SK-N-SH treated with all-trans-retinoic acid at 6 μM for 48 hours (cell line): ENCODE measurements at regions not wholly inside any gene's neighbourhood (a gene's known extent, or its start where the extent isn't known, plus 50 kb on each side); places are given as distances from the start of the nearest gene placed in this dataset.

Experiments
- ATAC-seq: fragments of 200-7000 bp; cut with Tn5 transposase; 3 replicates; pipeline ENCODE4 v1.9.1; 2020; ENCODE audit warnings: mild to moderate bottlenecking, moderate library complexity
- ARNTL ChIP-seq: fragments of 450-650 bp; formaldehyde crosslinking; IDR thresholded peaks from 2 replicates; pipeline ENCODE4 v1.5.0; 2020; ENCODE audit warnings: low read depth, mild to moderate bottlenecking, moderate library complexity, borderline replicate concordance
- BACH2 ChIP-seq: fragments of 250-450 bp; sonication (Bioruptor Pico); IDR thresholded peaks from 2 replicates; pipeline ENCODE4 v1.9.0; 2021; ENCODE audit warnings: mild to moderate bottlenecking, borderline replicate concordance
- CSDC2 ChIP-seq: fragments of 250-450 bp; sonication (Bioruptor Pico); IDR thresholded peaks from 2 replicates; pipeline ENCODE4 v1.5.0; 2020; ENCODE audit warnings: mild to moderate bottlenecking, moderate library complexity
- ESRRG ChIP-seq: fragments of 250-450 bp; sonication (Bioruptor Pico); IDR thresholded peaks from 2 replicates; pipeline ENCODE4 v1.6.1; 2021; ENCODE audit warnings: mild to moderate bottlenecking
- GLIS3 ChIP-seq: fragments of 250-450 bp; sonication (Bioruptor Pico); IDR thresholded peaks from 2 replicates; pipeline ENCODE4 v1.5.0; 2020; ENCODE audit warnings: mild to moderate bottlenecking, moderate library complexity
- ISL1 ChIP-seq: fragments of 250-450 bp; sonication (Bioruptor Pico); IDR thresholded peaks from 2 replicates; pipeline ENCODE4 v2.1.2; 2022; ENCODE audit warnings: mild to moderate bottlenecking, moderate library complexity
- OSR1 ChIP-seq: fragments of 250-450 bp; sonication (Bioruptor Pico); IDR thresholded peaks from 2 replicates; pipeline ENCODE4 v1.8.0; 2022; ENCODE audit warnings: moderate library complexity, mild to moderate bottlenecking, inconsistent platforms
- PPARA ChIP-seq: fragments of 250-450 bp; sonication (Bioruptor Pico); IDR thresholded peaks from 2 replicates; pipeline ENCODE4 v1.5.0; 2020; ENCODE audit warnings: mild to moderate bottlenecking, borderline replicate concordance
- RARB ChIP-seq: fragments of 250-450 bp; sonication (Bioruptor Pico); IDR thresholded peaks from 2 replicates; pipeline ENCODE4 v1.8.0; 2021; ENCODE audit warnings: mild to moderate bottlenecking, moderate library complexity
- SNAI2 ChIP-seq: fragments of 250-450 bp; sonication (Bioruptor Pico); IDR thresholded peaks from 2 replicates; pipeline ENCODE4 v1.5.0; 2020; ENCODE audit warnings: mild to moderate bottlenecking, moderate library complexity
- TCF4 ChIP-seq: fragments of 250-450 bp; sonication (Bioruptor Pico); IDR thresholded peaks from 2 replicates; pipeline ENCODE4 v1.8.0; 2021; ENCODE audit warnings: mild to moderate bottlenecking, moderate library complexity, borderline replicate concordance
- TOX ChIP-seq: fragments of 250-450 bp; sonication (Bioruptor Pico); IDR thresholded peaks from 2 replicates; pipeline ENCODE4 v1.8.0; 2021; ENCODE audit warnings: mild to moderate bottlenecking, moderate library complexity, borderline replicate concordance
- ZC3H10 ChIP-seq: fragments of 250-450 bp; sonication (Bioruptor Pico); IDR thresholded peaks from 2 replicates; pipeline ENCODE4 v1.5.1; 2021; ENCODE audit warnings: mild to moderate bottlenecking, moderate library complexity
- ZFP3 ChIP-seq: fragments of 250-450 bp; sonication (Bioruptor Pico); IDR thresholded peaks from 2 replicates; pipeline ENCODE4 v1.5.0; 2020; ENCODE audit warnings: mild to moderate bottlenecking, moderate library complexity
- ZFP30 ChIP-seq: fragments of 450-650 bp; formaldehyde crosslinking; IDR thresholded peaks from 2 replicates; pipeline ENCODE4 v1.5.0; 2022; ENCODE audit warnings: mild to moderate bottlenecking, moderate library complexity
- ZNF70 ChIP-seq: fragments of 450-650 bp; formaldehyde crosslinking; IDR thresholded peaks from 2 replicates; pipeline ENCODE4 v1.5.0; 2020; ENCODE audit warnings: mild to moderate bottlenecking, moderate library complexity
- TF ChIP-seq, protein P1 (sequence below): fragments of 250-450 bp; sonication (Bioruptor Pico); IDR thresholded peaks from 2 replicates; pipeline ENCODE4 v1.5.0; 2020; ENCODE audit warnings: mild to moderate bottlenecking, moderate library complexity
- TF ChIP-seq, protein P2 (sequence below): fragments of 250-450 bp; sonication (Bioruptor Pico); IDR thresholded peaks from 2 replicates; pipeline ENCODE4 v1.5.1; 2020; ENCODE audit warnings: low read depth, mild to moderate bottlenecking, moderate library complexity
- TF ChIP-seq, protein P3 (sequence below): fragments of 250-450 bp; sonication (Bioruptor Pico); IDR thresholded peaks from 2 replicates; pipeline ENCODE4 v1.5.1; 2021; ENCODE audit warnings: mild to moderate bottlenecking, moderate library complexity
- TF ChIP-seq, protein P4 (sequence below): fragments of 250-450 bp; sonication (Bioruptor Pico); IDR thresholded peaks from 2 replicates; pipeline ENCODE4 v1.8.0; 2020; ENCODE audit warnings: mild to moderate bottlenecking, moderate library complexity, borderline replicate concordance
- TF ChIP-seq, protein P5 (sequence below): fragments of 250-450 bp; sonication (Bioruptor Pico); IDR thresholded peaks from 2 replicates; pipeline ENCODE4 v1.8.0; 2021; ENCODE audit warnings: low read depth, mild to moderate bottlenecking, moderate library complexity, borderline replicate concordance

DNA sequence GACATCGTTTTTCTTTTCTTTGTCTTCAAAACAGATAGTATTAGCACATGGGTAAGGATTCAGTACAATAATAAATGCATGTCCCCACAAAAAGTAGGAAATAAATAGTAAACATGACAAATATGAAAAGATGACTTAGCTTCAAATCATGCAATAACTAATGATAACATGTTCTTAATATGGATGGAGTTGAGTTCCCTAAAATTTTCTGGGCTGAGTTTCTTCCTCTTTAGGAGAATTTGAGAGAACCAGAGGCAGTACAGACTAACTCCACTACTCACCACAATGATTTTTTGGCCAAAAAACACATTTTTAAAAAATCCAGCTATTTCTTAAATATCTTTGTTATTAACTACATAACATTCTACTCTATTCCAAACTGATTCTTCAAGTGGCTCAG is 432.3 kb upstream of the HS3ST1 start:
- ATAC-seq: no peak
- TF ChIP-seq ZFP3 (CRISPR knock-in tag): no peak
- TF ChIP-seq ISL1 (CRISPR knock-in tag): no peak
- TF ChIP-seq ZFP30 (CRISPR knock-in tag): no peak
- no peak for TF ChIP-seq OSR1
- no peak for TF ChIP-seq ARNTL (CRISPR knock-in tag)
- TF ChIP-seq TCF4: no peak
- TF ChIP-seq, protein P1, sequence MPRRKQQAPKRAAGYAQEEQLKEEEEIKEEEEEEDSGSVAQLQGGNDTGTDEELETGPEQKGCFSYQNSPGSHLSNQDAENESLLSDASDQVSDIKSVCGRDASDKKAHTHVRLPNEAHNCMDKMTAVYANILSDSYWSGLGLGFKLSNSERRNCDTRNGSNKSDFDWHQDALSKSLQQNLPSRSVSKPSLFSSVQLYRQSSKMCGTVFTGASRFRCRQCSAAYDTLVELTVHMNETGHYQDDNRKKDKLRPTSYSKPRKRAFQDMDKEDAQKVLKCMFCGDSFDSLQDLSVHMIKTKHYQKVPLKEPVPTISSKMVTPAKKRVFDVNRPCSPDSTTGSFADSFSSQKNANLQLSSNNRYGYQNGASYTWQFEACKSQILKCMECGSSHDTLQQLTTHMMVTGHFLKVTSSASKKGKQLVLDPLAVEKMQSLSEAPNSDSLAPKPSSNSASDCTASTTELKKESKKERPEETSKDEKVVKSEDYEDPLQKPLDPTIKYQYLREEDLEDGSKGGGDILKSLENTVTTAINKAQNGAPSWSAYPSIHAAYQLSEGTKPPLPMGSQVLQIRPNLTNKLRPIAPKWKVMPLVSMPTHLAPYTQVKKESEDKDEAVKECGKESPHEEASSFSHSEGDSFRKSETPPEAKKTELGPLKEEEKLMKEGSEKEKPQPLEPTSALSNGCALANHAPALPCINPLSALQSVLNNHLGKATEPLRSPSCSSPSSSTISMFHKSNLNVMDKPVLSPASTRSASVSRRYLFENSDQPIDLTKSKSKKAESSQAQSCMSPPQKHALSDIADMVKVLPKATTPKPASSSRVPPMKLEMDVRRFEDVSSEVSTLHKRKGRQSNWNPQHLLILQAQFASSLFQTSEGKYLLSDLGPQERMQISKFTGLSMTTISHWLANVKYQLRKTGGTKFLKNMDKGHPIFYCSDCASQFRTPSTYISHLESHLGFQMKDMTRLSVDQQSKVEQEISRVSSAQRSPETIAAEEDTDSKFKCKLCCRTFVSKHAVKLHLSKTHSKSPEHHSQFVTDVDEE (CRISPR knock-in tag): no peak
- TF ChIP-seq, protein P2, sequence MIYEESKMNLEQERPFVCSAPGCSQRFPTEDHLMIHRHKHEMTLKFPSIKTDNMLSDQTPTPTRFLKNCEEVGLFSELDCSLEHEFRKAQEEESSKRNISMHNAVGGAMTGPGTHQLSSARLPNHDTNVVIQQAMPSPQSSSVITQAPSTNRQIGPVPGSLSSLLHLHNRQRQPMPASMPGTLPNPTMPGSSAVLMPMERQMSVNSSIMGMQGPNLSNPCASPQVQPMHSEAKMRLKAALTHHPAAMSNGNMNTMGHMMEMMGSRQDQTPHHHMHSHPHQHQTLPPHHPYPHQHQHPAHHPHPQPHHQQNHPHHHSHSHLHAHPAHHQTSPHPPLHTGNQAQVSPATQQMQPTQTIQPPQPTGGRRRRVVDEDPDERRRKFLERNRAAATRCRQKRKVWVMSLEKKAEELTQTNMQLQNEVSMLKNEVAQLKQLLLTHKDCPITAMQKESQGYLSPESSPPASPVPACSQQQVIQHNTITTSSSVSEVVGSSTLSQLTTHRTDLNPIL (CRISPR knock-in tag): no peak
- no peak for TF ChIP-seq RARB (CRISPR knock-in tag)
- TF ChIP-seq BACH2 (CRISPR knock-in tag): no peak
- no peak for TF ChIP-seq GLIS3 (CRISPR knock-in tag)
- TF ChIP-seq, protein P3, sequence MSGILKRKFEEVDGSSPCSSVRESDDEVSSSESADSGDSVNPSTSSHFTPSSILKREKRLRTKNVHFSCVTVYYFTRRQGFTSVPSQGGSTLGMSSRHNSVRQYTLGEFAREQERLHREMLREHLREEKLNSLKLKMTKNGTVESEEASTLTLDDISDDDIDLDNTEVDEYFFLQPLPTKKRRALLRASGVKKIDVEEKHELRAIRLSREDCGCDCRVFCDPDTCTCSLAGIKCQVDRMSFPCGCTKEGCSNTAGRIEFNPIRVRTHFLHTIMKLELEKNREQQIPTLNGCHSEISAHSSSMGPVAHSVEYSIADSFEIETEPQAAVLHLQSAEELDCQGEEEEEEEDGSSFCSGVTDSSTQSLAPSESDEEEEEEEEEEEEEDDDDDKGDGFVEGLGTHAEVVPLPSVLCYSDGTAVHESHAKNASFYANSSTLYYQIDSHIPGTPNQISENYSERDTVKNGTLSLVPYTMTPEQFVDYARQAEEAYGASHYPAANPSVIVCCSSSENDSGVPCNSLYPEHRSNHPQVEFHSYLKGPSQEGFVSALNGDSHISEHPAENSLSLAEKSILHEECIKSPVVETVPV (CRISPR knock-in tag): no peak
- no peak for TF ChIP-seq ZC3H10 (CRISPR knock-in tag)
- TF ChIP-seq PPARA (CRISPR knock-in tag): no peak
- TF ChIP-seq, protein P4, sequence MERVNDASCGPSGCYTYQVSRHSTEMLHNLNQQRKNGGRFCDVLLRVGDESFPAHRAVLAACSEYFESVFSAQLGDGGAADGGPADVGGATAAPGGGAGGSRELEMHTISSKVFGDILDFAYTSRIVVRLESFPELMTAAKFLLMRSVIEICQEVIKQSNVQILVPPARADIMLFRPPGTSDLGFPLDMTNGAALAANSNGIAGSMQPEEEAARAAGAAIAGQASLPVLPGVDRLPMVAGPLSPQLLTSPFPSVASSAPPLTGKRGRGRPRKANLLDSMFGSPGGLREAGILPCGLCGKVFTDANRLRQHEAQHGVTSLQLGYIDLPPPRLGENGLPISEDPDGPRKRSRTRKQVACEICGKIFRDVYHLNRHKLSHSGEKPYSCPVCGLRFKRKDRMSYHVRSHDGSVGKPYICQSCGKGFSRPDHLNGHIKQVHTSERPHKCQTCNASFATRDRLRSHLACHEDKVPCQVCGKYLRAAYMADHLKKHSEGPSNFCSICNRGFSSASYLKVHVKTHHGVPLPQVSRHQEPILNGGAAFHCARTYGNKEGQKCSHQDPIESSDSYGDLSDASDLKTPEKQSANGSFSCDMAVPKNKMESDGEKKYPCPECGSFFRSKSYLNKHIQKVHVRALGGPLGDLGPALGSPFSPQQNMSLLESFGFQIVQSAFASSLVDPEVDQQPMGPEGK (CRISPR knock-in tag): no peak

DNA sequence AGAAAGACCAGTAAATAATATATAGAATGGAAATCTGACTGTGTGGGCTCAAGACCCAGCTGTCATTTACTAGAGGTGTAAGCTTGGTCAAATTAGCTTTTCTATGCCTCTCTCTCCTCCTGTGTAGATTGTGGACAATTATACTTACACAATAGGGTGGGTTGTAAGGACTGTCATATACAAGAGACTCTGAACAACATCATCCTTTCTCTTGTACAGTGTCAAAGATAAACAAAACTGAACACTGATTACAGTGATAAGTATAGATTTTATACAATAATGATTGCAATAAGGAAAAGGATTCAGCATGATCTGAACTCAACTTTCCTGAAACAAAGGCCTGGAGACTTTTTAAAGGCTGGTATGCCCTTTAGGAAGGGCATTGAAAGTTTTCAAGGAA is 429.2 kb upstream of the HS3ST1 start:
- TF ChIP-seq, protein P1 (CRISPR knock-in tag): no peak
- TF ChIP-seq, protein P3 (CRISPR knock-in tag): no peak
- TF ChIP-seq TCF4 (no peak), ARNTL (CRISPR knock-in tag) (no peak), GLIS3 (CRISPR knock-in tag) (no peak), BACH2 (CRISPR knock-in tag) (no peak), RARB (CRISPR knock-in tag) (no peak), ESRRG (no peak), TOX (CRISPR knock-in tag) (no peak), SNAI2 (CRISPR knock-in tag) (no peak), PPARA (CRISPR knock-in tag) (no peak), ZFP3 (CRISPR knock-in tag) (no peak), CSDC2 (CRISPR knock-in tag) (no peak), ISL1 (CRISPR knock-in tag) (no peak), ZNF70 (CRISPR knock-in tag) (no peak), ZC3H10 (CRISPR knock-in tag) (no peak), OSR1 (no peak)
- TF ChIP-seq, protein P5, sequence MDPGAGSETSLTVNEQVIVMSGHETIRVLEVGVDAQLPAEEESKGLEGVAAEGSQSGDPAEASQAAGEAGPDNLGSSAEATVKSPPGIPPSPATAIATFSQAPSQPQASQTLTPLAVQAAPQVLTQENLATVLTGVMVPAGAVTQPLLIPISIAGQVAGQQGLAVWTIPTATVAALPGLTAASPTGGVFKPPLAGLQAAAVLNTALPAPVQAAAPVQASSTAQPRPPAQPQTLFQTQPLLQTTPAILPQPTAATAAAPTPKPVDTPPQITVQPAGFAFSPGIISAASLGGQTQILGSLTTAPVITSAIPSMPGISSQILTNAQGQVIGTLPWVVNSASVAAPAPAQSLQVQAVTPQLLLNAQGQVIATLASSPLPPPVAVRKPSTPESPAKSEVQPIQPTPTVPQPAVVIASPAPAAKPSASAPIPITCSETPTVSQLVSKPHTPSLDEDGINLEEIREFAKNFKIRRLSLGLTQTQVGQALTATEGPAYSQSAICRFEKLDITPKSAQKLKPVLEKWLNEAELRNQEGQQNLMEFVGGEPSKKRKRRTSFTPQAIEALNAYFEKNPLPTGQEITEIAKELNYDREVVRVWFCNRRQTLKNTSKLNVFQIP (CRISPR knock-in tag): no peak
- TF ChIP-seq, protein P2 (CRISPR knock-in tag): no peak
- TF ChIP-seq, protein P4 (CRISPR knock-in tag): no peak
- ATAC-seq: no peak
